H4 (cell line): ENCODE measurements at regions not wholly inside any gene's neighbourhood (a gene's known extent, or its start where the extent isn't known, plus 50 kb on each side); places are given as distances from the start of the nearest gene placed in this dataset.
A peak's percentile ranks its signal among the peaks of the same experiment; 100 is the strongest.

Experiments
- DNase-seq: peaks from one replicate; pipeline ENCODE4 v3.0.0-alpha.2; 2015; ENCODE audit warnings: low spot score

- no peak for DNase-seq
Observed at GRCh38 chr16:74183601-74184360, 112.8 kb upstream of the PSMD7 start.

- DNase-seq, result peak; percentile 76
Observed at GRCh38 chr16:74169687-74170376, 126.8 kb upstream of the PSMD7 start.

- DNase-seq, result no peak
Observed at GRCh38 chr16:74169066-74169465, 127.5 kb upstream of the PSMD7 start.

- DNase-seq, result no peak
Observed at GRCh38 chr16:74168445-74168844, 128.2 kb upstream of the PSMD7 start.

- DNase-seq, result no peak
Observed at GRCh38 chr16:74166456-74166855, 130.2 kb upstream of the PSMD7 start.

GRCh38 chr16:74165566-74166080 is 131.0 kb upstream of the PSMD7 start:
- DNase-seq, result no peak

GRCh38 chr16:74160759-74161158 is 135.9 kb upstream of the PSMD7 start:
- no peak for DNase-seq

- DNase-seq, result no peak
Observed at GRCh38 chr16:74153773-74154172, 142.8 kb upstream of the PSMD7 start.

- no peak for DNase-seq
Observed at GRCh38 chr16:74146643-74147042, 150.0 kb upstream of the PSMD7 start.

GRCh38 chr16:74143171-74143570 is 153.4 kb upstream of the PSMD7 start:
- DNase-seq, result no peak

GRCh38 chr16:74141015-74141414 is 155.6 kb upstream of the PSMD7 start:
- no peak for DNase-seq

- DNase-seq, result no peak
Observed at GRCh38 chr16:74140557-74140956, 156.1 kb upstream of the PSMD7 start.

GRCh38 chr16:74123826-74124225 is 172.8 kb upstream of the PSMD7 start:
- no peak for DNase-seq

- no peak for DNase-seq
Observed at GRCh38 chr16:74123195-74123594, 173.4 kb upstream of the PSMD7 start.

GRCh38 chr16:74117798-74118197 is 178.8 kb upstream of the PSMD7 start:
- DNase-seq, result no peak

- no peak for DNase-seq
Observed at GRCh38 chr16:74113545-74113944, 183.1 kb upstream of the PSMD7 start.

- no peak for DNase-seq
Observed at GRCh38 chr16:74111456-74111982, 185.1 kb upstream of the PSMD7 start.

- peak; percentile 54 for DNase-seq
Observed at GRCh38 chr16:74107795-74108610, 188.6 kb upstream of the PSMD7 start.

- no peak for DNase-seq
Observed at GRCh38 chr16:74104022-74104421, 192.6 kb upstream of the PSMD7 start.

- DNase-seq, result no peak
Observed at GRCh38 chr16:74101379-74102137, 195.1 kb upstream of the PSMD7 start.
